ENCODE measurements at regions not wholly inside any gene's neighbourhood (a gene's known extent, or its start where the extent isn't known, plus 50 kb on each side); places are given as distances from the start of the nearest gene placed in this dataset.

DNA sequence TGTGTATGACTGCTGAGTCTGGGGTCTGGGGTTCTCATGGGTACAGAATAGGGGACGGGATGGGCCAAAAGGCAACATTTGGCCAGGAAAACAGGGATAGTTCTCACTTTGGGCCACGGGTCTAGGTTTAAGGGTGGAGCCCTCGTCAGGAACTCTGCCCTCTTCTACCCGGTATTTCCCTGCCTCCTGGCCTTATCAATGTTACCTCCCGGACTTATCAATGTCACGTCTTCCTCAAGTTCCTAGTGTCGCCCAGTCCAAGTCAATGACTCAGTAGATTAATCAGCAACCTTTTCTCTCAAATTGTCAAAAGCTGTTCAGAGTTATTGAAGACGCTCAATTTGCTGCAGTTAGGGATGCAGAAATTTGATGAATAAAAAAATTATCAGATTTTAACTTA lies 234.8 kb downstream of the B3GLCT start:
- Histone ChIP-seq H3K4me1 (replicated peaks in 1 of 2) (no peaks in the 10 kb centered on the region), H3K27ac (no peak overlapping the region), H3K9me3 (replicated peaks in 1 of 3) (no peaks in the 10 kb centered on the region), H3K27me3 (peaks cover 4% of the 10 kb centered on the region), H3K4me3 (no peak overlapping the region), H3K36me3 (replicated peaks in 1 of 2) (no peaks in the 10 kb centered on the region)
- intact Hi-C loops (cut with DNase I), result loop anchor here (5.0 to 10.0 kb wide), 2 partner anchors 300 to 303 kb away; partner anchors contain the start of gene RXFP2 (in 2 of the 2)
- TF ChIP-seq POLR2A (IDR thresholded peaks at IDR 0.05), result no peak
- TF ChIP-seq, protein P1, sequence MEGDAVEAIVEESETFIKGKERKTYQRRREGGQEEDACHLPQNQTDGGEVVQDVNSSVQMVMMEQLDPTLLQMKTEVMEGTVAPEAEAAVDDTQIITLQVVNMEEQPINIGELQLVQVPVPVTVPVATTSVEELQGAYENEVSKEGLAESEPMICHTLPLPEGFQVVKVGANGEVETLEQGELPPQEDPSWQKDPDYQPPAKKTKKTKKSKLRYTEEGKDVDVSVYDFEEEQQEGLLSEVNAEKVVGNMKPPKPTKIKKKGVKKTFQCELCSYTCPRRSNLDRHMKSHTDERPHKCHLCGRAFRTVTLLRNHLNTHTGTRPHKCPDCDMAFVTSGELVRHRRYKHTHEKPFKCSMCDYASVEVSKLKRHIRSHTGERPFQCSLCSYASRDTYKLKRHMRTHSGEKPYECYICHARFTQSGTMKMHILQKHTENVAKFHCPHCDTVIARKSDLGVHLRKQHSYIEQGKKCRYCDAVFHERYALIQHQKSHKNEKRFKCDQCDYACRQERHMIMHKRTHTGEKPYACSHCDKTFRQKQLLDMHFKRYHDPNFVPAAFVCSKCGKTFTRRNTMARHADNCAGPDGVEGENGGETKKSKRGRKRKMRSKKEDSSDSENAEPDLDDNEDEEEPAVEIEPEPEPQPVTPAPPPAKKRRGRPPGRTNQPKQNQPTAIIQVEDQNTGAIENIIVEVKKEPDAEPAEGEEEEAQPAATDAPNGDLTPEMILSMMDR (IDR thresholded peaks at IDR 0.05), result no peak
- 61 to 77% (median 65%) methylated on average over 8 of the region's 8 CpGs for WGBS, 4 donors
- DNase-seq, result no peak

DNA sequence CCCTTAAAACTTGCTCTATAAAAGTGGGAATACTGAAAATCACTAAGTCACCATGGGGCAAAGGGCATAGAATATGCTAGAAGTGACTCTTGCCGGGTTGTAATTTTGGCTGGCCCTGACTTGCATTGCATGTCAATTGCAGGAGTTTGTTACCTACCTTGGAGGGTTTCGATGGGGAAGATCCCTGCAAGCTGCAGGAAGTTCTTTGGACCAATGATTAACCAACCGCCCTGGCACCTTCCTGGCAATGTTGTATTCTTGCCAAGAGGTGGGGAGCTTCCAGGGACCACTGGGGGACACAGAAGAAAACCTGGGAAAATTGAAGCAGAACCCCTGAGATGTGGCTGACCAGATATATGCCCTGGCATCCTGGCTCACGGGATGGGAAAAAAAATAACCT lies 235.8 kb downstream of the B3GLCT start:
- Histone ChIP-seq H3K36me3 (replicated peaks in 1 of 2) (no peaks in the 10 kb centered on the region), H3K4me3 (no peak overlapping the region), H3K4me1 (replicated peaks in 1 of 2) (no peaks in the 10 kb centered on the region), H3K9me3 (replicated peaks in 1 of 3) (no peaks in the 10 kb centered on the region), H3K27ac (no peak overlapping the region), H3K27me3 (peaks cover 4% of the 10 kb centered on the region)
- intact Hi-C loops (cut with DNase I), result loop anchor here in 1 of 2 donors (10.0 kb wide), 1 partner anchor 299 kb away; the partner anchor contains the start of gene RXFP2
- TF ChIP-seq POLR2A (IDR thresholded peaks at IDR 0.05), result no peak
- TF ChIP-seq, protein P1 (IDR thresholded peaks at IDR 0.05), result no peak
- 75 to 79% (median 78%) methylated on average over 4 of the region's 4 CpGs for WGBS, 4 donors
- no peak for DNase-seq

DNA sequence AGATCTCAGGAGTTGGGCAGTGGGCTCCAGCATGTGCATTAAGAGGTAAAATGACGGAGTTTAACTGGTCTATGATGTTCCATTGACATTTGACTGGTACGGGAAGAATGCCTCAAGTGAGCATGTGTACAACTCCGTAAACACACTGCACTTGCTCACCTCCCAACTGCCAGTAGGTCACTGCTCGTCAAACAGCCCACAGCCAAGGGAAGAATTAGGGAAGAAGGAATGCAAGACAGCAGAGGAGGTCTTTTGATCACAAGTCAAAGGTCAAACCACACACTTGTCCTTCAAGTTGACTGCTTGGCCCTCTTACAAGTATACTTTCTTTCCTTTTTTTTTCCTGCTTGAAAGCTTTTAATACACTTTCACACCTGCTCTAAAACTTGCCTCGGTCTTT lies 236.7 kb downstream of the B3GLCT start:
- Histone ChIP-seq H3K9me3 (replicated peaks in 1 of 3) (no peaks in the 10 kb centered on the region), H3K27me3 (peaks cover 4% of the 10 kb centered on the region), H3K36me3 (replicated peaks in 1 of 2) (no peaks in the 10 kb centered on the region), H3K4me3 (no peak overlapping the region), H3K27ac (no peak overlapping the region), H3K4me1 (replicated peaks in 1 of 2) (no peaks in the 10 kb centered on the region)
- intact Hi-C loops (cut with DNase I), result loop anchor here in 1 of 2 donors (10.0 kb wide), 1 partner anchor 298 kb away; the partner anchor contains the start of gene RXFP2
- no peak for DNase-seq
- TF ChIP-seq POLR2A (IDR thresholded peaks at IDR 0.05), result no peak
- TF ChIP-seq, protein P1 (IDR thresholded peaks at IDR 0.05), result no peak
- 56 to 72% (median 62%) methylated on average over 5 of the region's 5 CpGs for WGBS, 4 donors

DNA sequence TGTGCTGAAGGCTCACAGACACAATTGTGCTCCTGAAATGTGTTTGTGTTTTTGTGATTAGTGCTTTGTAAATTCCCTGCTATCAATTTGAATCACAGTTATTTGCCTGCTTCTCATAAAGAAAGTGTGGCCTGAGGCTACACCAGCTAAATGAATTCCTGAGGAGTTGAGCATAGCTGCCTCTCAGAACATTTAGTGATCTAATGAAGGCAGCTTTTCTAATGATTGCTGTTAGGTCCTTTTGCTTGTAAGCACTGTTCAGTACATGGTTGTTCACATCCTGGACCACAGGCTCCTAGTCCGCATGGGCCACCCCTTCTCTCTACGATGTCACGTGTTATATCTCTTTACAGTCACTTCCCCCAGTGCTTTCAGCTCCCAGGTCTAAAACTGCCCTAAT lies 238.2 kb downstream of the B3GLCT start:
- no peak overlapping the region for H3K4me3 ChIP-seq
- no peaks in the 10 kb centered on the region for H3K36me3 ChIP-seq (replicated peaks in 1 of 2)
- 68 to 91% (median 74%) methylated on average over 3 of the region's 3 CpGs for WGBS, 4 donors
- intact Hi-C loops (cut with DNase I), result loop anchor here in 1 of 2 donors (10.0 kb wide), 1 partner anchor 297 kb away; the partner anchor contains the start of gene RXFP2
- H3K4me1 ChIP-seq (replicated peaks in 1 of 2), result no peaks in the 10 kb centered on the region
- TF ChIP-seq, protein P1 (IDR thresholded peaks at IDR 0.05), result no peak
- no peak for TF ChIP-seq POLR2A (IDR thresholded peaks at IDR 0.05)
- no peak for DNase-seq
- peaks cover 4% of the 10 kb centered on the region for H3K27me3 ChIP-seq
- H3K9me3 ChIP-seq (replicated peaks in 1 of 3), result no peaks in the 10 kb centered on the region
- no peak overlapping the region for H3K27ac ChIP-seq

Data from adrenal gland (tissue), 9 donors.